Activated CD4-positive, CD25-positive, alpha-beta regulatory T cell (primary cell): ENCODE measurements at regions not wholly inside any gene's neighbourhood (a gene's known extent, or its start where the extent isn't known, plus 50 kb on each side); places are given as distances from the start of the nearest gene placed in this dataset.

Experiments used
- DNase-seq, 4 experiments: peaks; one replicate each; lab custom pipeline; 2025; lab: John Stamatoyannopoulos, UW

- DNase-seq, result no peak
Measured at GRCh38 chr15:94606286-94606685, 374.9 kb downstream of the MCTP2 start.

DNA sequence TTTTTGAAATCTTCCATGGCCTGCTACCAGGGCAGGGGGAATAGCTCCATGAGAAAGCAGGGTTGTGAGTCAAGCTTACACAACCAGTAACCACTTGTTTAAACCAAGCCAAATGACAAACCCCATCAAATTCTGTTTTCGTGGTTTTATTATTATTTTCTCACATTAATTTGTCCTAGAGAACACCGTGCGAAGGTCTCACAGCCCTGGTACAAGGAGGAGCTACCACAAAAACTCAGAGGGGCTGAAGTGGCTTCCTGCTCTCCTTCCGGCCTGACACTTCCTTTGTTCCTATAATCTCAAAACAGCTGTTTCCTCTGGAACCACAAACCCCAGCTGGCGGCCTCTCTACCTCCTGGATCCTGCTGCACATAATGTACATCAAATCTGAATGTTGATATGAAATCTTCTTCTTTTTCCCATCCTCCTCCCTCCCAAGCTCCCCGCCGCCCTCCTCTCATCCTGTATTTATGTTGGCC lies 375.9 kb downstream of the MCTP2 start:
- no peak for DNase-seq

DNA sequence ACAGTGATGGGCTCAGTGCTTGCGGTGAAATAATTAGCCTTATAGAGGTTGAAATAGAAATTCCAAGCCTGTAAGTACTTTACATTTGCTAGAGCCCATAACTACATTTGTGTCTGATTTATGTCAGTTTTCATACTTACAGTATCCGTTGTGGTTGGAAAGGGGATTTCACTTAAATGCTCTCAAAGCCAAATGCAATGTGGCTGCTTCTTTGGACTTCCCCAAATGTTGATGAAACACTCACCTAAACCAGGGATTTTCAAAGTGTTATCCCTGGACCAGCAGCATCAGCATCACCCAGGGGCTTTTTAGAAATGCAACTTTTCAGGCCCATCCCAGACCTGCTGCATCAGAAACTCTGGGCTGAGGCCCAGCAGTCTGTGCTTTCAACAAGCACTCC lies 378.7 kb downstream of the MCTP2 start:
- no peak for DNase-seq

DNA sequence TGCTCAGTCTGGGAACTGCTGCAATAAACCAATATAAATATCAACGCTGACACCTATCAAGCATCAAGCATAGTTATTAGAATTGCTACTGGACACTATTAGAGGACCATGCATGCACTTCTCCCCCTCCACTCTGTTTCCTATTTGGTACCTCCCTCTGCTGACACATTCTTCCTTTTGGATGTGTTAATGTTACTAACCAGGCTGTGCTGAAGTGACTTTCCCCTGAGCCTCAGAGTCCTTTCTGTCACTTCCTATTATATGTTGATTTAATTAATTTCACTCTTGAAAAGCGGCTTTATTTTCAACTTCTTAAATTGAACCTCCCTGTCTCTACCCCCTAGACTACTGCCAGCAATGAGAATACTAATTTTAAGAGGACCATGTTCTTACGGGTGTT lies 379.1 kb downstream of the MCTP2 start:
- no peak for DNase-seq

DNA sequence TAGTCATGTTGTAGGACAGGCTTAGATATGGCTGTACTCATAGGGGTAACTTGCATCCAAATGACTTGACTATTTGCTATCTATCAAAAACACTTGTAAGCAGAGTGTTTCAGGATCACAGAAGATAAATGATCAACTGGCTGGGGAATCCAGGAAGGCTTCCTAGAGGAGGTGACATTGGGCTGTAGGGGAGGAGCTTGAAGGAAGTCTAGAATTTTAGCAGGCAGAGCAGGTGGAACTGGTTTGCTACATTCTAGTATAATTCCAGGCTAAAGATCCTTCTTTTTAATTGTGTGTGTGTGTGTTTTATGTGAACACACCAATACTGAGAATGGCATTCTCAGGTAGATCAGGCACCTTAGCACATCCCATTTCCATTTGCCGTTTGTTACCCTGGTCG lies 380.3 kb downstream of the MCTP2 start:
- DNase-seq, result no peak

GRCh38 chr15:94615688-94616087 lies 384.3 kb downstream of the MCTP2 start:
- DNase-seq, result no peak

DNA sequence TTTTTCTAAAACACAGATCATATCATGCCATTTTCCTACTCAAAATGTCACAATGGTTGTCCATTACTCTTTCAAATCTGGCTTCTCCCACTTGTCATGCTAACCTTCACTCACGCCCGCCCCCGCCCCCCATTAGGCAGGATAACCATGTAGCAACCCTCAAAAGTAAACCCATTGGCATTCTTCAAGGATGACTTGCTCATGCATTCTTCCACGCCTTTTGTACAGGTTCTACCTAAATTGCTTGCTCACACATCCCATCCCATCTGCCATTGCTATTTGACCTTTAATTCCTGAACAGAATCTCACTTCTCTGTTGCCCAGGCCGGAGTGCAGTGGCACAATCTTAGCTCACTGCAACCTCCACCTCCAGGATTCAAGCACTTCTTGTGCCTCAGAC lies 389.3 kb downstream of the MCTP2 start:
- DNase-seq, result no peak

- DNase-seq, result no peak
Measured at GRCh38 chr15:94621736-94622135, 390.4 kb downstream of the MCTP2 start.

DNA sequence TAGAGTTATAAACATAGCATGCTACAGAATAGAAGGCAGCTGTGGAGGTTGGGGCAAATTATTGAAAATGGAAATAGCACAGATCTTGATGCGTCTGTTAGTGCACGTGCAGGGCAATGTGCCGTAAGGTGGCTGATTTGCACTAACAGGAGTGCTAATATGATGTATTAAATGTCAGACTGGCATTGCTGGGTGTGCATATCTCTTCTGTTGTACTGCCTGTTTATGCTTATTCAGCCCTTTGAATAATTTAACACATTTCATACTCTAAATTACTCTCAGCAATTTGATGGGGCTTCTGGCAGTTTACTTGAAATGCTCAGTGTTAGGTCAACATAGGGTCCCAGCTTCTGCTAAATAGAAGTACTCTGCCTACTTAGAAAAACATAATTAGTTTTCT lies 395.6 kb downstream of the MCTP2 start:
- DNase-seq, result no peak

DNA sequence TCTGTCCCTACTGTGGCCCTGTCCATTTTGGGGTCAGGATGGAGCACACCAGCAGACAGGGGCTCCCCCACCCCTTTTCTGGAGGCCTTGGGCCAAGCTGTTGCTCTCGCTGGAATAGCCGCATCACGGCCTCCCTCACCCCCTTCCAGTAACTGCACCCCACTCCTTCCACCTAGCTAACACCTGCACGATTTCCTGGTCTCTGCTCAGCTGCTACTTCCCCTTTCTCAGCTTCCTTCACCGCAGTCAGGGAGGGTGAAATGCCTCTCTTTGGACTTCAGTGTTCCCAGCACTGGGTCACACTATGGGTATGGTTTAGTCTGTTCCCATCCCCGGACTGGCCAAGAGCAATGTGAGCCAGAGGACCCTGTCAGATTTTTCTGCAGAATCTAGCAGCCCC lies 400.2 kb downstream of the MCTP2 start:
- no peak for DNase-seq

DNA sequence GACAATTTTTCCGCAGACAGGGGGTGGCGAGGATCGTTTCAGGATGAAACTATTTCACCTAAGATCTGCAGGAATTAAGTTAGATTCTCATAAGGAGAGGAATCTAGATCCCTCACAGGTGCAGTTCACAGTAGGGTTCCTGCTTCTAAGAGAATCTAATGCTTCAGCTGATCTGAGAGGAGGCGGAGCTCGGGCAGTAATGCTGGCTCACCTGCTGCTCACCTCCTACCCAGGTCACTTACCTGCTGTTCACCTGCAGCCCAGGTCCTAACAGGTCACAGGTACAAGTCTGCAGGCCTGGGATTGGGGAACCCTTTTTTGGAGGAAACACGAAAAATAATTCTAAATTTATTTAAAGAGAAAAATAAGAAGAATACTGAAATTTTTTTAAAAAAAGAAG lies 406.8 kb downstream of the MCTP2 start:
- no peak for DNase-seq

GRCh38 chr15:94639701-94640100 lies 408.3 kb downstream of the MCTP2 start:
- no peak for DNase-seq

DNA sequence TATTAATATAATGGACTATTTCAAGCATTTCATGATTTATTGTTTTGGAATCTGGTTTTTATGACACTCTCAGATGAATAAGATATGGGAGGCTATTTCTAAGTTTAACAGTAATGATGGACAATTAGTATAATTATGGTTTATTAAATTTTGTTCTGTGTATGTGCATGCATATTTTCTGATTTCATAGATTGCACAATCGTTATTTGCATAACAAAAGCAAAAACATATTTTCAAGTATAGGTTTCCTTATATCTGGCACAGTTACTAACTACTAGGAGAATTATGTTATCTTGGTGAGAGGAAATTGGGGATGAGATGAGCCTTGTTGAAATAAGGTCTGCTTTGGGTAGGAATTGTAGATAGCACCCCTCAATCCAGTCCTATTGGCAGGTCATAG lies 413.1 kb downstream of the MCTP2 start:
- no peak for DNase-seq

DNA sequence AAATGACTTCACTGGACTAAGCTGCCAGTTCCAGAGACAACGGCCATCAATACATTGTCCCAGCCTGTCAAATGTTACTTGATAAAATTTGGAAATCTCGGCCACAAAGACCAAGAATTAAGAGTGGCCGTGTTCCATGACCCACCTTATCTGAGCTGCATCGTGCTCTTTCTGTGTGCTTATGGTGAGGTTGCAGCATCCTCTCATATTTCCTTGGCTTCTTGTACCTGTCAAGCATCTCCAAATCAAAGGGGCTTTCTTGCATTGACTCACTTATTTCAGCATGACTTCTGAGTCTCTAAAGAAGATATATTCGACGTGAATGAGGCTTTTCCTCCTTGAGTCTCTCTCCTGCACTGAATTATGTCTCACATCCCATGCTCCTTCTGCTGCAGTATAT lies 421.7 kb downstream of the MCTP2 start:
- DNase-seq, result no peak

GRCh38 chr15:94655249-94655880 lies 424.0 kb downstream of the MCTP2 start:
- DNase-seq, result no peak

DNA sequence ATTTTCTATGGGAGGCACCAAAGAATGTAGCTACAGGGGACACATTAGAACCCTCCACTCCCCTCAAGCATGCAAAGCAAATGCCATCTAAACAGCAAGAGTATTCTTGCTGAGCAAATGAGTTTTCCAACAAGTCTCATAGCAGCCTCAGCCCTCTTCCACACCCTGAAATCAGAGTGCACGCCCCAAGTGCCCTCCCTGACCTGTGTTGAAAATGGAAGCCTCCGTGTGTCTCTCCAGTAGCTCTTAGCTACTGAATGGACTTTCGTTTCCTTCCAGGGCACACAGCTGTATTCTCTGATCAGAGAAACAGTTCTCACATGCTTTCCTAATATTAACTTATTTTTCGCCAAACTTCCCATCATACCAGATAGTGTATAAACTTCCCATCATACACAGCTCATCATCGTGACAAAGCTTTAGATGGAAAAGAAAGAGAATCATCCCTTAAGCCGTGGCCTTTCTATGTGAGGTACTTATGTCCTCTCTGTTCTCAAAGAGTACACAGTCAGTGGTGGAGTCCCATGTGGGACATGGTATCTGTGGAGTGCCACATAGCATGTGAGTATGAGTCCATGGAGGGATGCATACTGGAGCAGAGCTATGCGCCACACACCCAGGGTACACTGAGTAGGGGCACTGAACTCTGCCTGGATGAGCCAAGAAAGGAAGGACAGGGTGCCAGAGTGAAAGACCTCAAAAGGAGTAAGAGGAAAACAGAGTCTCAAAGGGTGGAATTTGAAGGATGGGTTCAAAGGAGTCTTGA lies 434.5 kb downstream of the MCTP2 start:
- DNase-seq, result no peak

DNA sequence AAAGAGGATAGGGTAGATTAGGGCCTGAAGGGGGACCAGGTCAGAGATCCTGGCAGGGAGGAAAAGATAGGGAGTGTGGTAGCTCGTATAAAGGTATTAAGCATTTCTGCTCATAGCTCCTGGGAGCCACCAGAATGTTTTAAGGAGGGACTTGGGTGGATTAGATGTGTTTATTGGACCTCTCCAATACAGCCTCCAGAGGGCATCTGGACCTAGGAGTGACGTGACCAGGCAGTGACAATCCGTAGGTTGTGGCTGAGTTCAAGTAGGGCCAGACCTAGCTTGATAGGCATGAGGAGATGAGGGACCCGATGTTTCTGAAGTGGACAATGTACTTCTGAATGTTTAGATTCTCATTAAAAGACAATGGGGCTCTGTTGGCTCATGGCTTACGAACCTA lies 435.2 kb downstream of the MCTP2 start:
- DNase-seq, result no peak

- DNase-seq, result no peak
Measured at GRCh38 chr15:94667109-94667508, 435.7 kb downstream of the MCTP2 start.

GRCh38 chr15:94670438-94671034 lies 439.2 kb downstream of the MCTP2 start:
- no peak for DNase-seq

- DNase-seq, result no peak
Measured at GRCh38 chr15:94671858-94672532, 440.6 kb downstream of the MCTP2 start.

DNA sequence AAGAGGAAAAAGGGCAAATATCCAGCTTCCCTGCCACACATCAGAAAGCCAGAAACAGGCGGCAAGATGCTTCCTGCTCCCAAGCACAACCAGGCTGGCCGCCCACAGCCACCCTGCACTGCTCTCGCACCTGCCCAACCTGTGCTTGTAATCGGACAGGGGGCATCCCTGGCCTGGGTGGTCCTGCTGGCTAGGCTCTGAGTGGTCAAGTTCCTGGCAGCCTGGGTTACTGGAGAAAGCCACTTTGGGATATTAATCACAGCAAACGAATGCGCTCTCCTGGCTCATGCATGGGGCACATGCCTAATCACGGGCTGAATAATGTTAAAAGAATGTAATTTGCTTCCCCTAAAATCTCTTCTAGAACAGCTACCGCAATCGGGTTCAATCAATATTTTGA lies 442.4 kb downstream of the MCTP2 start:
- no peak for DNase-seq

DNA sequence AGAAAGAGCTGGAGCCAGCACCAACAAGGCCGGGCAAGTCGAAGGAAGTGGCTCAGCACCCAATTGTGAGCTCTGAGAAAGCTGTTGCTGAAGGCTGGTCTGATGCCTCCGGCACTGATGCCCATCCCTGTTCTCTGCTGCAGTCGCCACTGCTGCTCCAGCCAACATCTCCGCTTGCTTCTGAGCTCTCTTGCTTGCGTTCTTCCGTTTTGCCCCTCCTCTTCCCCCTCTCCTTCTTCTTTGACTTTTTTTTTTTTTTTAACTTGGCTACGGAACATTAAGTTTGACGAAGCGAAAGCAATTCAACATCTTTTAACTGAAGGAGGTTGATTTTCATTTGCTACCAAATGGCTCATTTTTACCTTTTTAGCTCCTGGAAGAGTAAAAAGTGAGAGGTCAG lies 442.9 kb downstream of the MCTP2 start:
- DNase-seq, result no peak
